SK-N-MC (cell line): ENCODE measurements at regions not wholly inside any gene's neighbourhood (a gene's known extent, or its start where the extent isn't known, plus 50 kb on each side); places are given as distances from the start of the nearest gene placed in this dataset.
"Not testable (repeated sequence)": the region's sequence is repeated elsewhere in the genome, so short reads cannot be mapped to it uniquely, and the experiment has no call there.

ENCODE experiments used
- DNase-seq: peaks from one replicate; pipeline ENCODE4 v3.0.0-alpha.2; 2011; ENCODE audit warnings: low read depth, low spot score
- H3K27ac ChIP-seq: fragments of 200-600 bp; sonication (generic); 2 replicates; pipeline ENCODE4 v1.5.1; 2016; ENCODE audit warnings: mixed run types
- H3K36me3 ChIP-seq: fragments of 200-600 bp; sonication (generic); 2 replicates; pipeline ENCODE4 v1.6.1; 2017; ENCODE audit warnings: antibody characterized with exemption, low read length, mixed read lengths; ENCODE audit not compliant: insufficient read depth
- H3K4me3 ChIP-seq: fragments of 200-600 bp; sonication (generic); 2 replicates; pipeline ENCODE4 v1.5.1; 2016
- H3K9ac ChIP-seq: fragments of 200-600 bp; sonication (generic); 2 replicates; pipeline ENCODE4 v1.8.0; 2017; ENCODE audit warnings: mixed run types, mixed read lengths; ENCODE audit not compliant: insufficient read length
- H3K9me3 ChIP-seq: fragments of 200-600 bp; sonication (generic); 2 replicates; pipeline ENCODE4 v1.6.1; 2017; ENCODE audit warnings: low read depth, mild to moderate bottlenecking, antibody characterized with exemption, low read length, moderate library complexity, mixed read lengths
- EZH2 ChIP-seq: fragments of 200-600 bp; sonication (generic); IDR thresholded peaks from one replicate; pipeline ENCODE4 v1.6.1; 2017; ENCODE audit warnings: antibody characterized with exemption
- FOXP2 ChIP-seq: optimal IDR thresholded peaks from 2 replicates; pipeline ENCODE3; 2011; ENCODE audit warnings: mild to moderate bottlenecking, moderate library complexity; ENCODE audit not compliant: insufficient read depth; ENCODE audit errors: extremely low read length, control extremely low read depth
- POLR2AphosphoS5 ChIP-seq: IDR thresholded peaks from 2 replicates; pipeline ENCODE4 v1.6.1; 2012; ENCODE audit warnings: mild to moderate bottlenecking, low read depth, low read length, borderline replicate concordance

GRCh38 chr5:108516785-108517184, 134.9 kb upstream of the FBXL17 start:
- TF ChIP-seq EZH2 (no peak), FOXP2 (no peak), POLR2AphosphoS5 (no peak)
- no peaks in the 10 kb centered on the region for H3K36me3 ChIP-seq

GRCh38 chr5:108515517-108516105, 133.7 kb upstream of the FBXL17 start:
- Histone ChIP-seq H3K9me3 (no peaks in the 10 kb centered on the region), H3K9ac (no peak overlapping the region), H3K36me3 (no peaks in the 10 kb centered on the region), H3K4me3 (no peak overlapping the region), H3K27ac (no peak overlapping the region)
- no peak for DNase-seq
- TF ChIP-seq EZH2 (no peak), FOXP2 (no peak), POLR2AphosphoS5 (no peak)

More at GRCh38 chr5:108516785-108517184, 134.9 kb upstream of the FBXL17 start:
- H3K9ac ChIP-seq, result no peak overlapping the region
- no peak for DNase-seq
- H3K9me3 ChIP-seq, result no peaks in the 10 kb centered on the region
- no peak overlapping the region for H3K4me3 ChIP-seq
- no peak overlapping the region for H3K27ac ChIP-seq

GRCh38 chr5:108508979-108509378, 127.1 kb upstream of the FBXL17 start:
- DNase-seq, result no peak
- TF ChIP-seq POLR2AphosphoS5, result no peak
- TF ChIP-seq EZH2, result no peak
- no peak for TF ChIP-seq FOXP2

GRCh38 chr5:108507631-108508030, 125.7 kb upstream of the FBXL17 start:
- DNase-seq, result no peak
- Histone ChIP-seq H3K27ac (no peak overlapping the region), H3K4me3 (no peak overlapping the region), H3K9me3 (no peaks in the 10 kb centered on the region), H3K9ac (no peak overlapping the region), H3K36me3 (no peaks in the 10 kb centered on the region)
- no peak for TF ChIP-seq FOXP2
- no peak for TF ChIP-seq POLR2AphosphoS5
- no peak for TF ChIP-seq EZH2

More at GRCh38 chr5:108508979-108509378, 127.1 kb upstream of the FBXL17 start:
- Histone ChIP-seq H3K4me3 (no peak overlapping the region), H3K27ac (no peak overlapping the region), H3K9ac (no peak overlapping the region), H3K36me3 (no peaks in the 10 kb centered on the region), H3K9me3 (no peaks in the 10 kb centered on the region)

- no peak overlapping the region for H3K4me3 ChIP-seq
- no peak overlapping the region for H3K9ac ChIP-seq
- H3K9me3 ChIP-seq, result no peaks in the 10 kb centered on the region
- H3K36me3 ChIP-seq, result no peaks in the 10 kb centered on the region
- no peak for DNase-seq
- H3K27ac ChIP-seq, result no peak overlapping the region
- no peak for TF ChIP-seq FOXP2
- no peak for TF ChIP-seq POLR2AphosphoS5
- TF ChIP-seq EZH2, result no peak
Observed at GRCh38 chr5:108505608-108506007, 123.7 kb upstream of the FBXL17 start.

GRCh38 chr5:108504974-108505373, 123.1 kb upstream of the FBXL17 start:
- no peaks in the 10 kb centered on the region for H3K36me3 ChIP-seq
- no peak overlapping the region for H3K27ac ChIP-seq
- H3K4me3 ChIP-seq, result no peak overlapping the region
- no peak for TF ChIP-seq EZH2
- TF ChIP-seq FOXP2, result no peak
- TF ChIP-seq POLR2AphosphoS5, result no peak
- no peak overlapping the region for H3K9ac ChIP-seq
- no peak for DNase-seq
- H3K9me3 ChIP-seq, result no peaks in the 10 kb centered on the region

- Histone ChIP-seq H3K36me3 (no peaks in the 10 kb centered on the region), H3K4me3 (no peak overlapping the region), H3K9me3 (no peaks in the 10 kb centered on the region), H3K27ac (no peak overlapping the region), H3K9ac (no peak overlapping the region)
- no peak for DNase-seq
- TF ChIP-seq EZH2 (no peak), FOXP2 (no peak), POLR2AphosphoS5 (no peak)
Observed at GRCh38 chr5:108503986-108504385, 122.1 kb upstream of the FBXL17 start.

- not testable (repeated sequence) for H3K27ac ChIP-seq, H3K9ac ChIP-seq, H3K36me3 ChIP-seq, DNase-seq, H3K4me3 ChIP-seq, H3K9me3 ChIP-seq
Observed at GRCh38 chr5:108495615-108496014, 113.7 kb upstream of the FBXL17 start.

- TF ChIP-seq EZH2 (no peak), FOXP2 (no peak), POLR2AphosphoS5 (no peak)
- H3K36me3 ChIP-seq, result no peaks in the 10 kb centered on the region
- no peak overlapping the region for H3K27ac ChIP-seq
Observed at GRCh38 chr5:108487951-108488350, 106.1 kb upstream of the FBXL17 start.

More at GRCh38 chr5:108487951-108488350, 106.1 kb upstream of the FBXL17 start:
- Histone ChIP-seq H3K4me3 (no peak overlapping the region), H3K9me3 (no peaks in the 10 kb centered on the region), H3K9ac (no peak overlapping the region)
- no peak for DNase-seq
